ENCODE measurements at regions not wholly inside any gene's neighbourhood (a gene's known extent, or its start where the extent isn't known, plus 50 kb on each side); places are given as distances from the start of the nearest gene placed in this dataset.

DNA sequence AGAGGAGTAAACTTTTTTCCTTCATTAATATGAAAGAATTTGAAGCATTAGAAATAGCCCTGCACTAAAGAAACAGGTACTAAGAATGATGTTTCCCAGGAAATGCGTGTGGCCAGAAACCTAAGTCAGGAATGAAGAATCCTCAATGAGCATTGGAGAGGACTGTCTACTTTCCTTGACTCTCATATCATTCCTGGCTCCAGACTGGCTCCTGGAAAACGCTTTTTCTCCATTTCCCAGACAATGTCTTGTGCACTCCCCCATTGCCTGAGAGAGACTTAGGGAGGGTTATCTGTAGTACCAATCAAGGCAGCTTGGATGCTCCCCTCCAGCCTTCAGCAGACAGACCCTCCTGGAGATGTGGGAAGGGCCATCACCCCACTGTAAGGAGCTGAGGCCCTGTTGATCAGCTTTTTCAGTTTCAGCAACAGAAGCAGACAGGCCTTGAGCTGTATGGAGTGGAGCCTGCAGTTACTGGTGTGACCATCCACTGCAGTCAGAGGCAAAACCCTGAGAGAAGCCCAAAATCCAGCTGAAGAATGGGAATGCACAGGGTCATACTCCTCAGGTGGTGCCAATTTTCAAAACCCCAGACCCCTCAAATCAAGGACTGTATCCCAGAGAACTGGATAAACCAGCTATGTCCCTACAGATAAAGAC is 127.3 kb upstream of the NT5E start:
- TF ChIP-seq, protein P1, sequence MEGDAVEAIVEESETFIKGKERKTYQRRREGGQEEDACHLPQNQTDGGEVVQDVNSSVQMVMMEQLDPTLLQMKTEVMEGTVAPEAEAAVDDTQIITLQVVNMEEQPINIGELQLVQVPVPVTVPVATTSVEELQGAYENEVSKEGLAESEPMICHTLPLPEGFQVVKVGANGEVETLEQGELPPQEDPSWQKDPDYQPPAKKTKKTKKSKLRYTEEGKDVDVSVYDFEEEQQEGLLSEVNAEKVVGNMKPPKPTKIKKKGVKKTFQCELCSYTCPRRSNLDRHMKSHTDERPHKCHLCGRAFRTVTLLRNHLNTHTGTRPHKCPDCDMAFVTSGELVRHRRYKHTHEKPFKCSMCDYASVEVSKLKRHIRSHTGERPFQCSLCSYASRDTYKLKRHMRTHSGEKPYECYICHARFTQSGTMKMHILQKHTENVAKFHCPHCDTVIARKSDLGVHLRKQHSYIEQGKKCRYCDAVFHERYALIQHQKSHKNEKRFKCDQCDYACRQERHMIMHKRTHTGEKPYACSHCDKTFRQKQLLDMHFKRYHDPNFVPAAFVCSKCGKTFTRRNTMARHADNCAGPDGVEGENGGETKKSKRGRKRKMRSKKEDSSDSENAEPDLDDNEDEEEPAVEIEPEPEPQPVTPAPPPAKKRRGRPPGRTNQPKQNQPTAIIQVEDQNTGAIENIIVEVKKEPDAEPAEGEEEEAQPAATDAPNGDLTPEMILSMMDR (IDR thresholded peaks at IDR 0.05), result no peak
- no peak for TF ChIP-seq POLR2A (IDR thresholded peaks at IDR 0.05)
